HG03558 (cell line): ENCODE measurements at regions not wholly inside any gene's neighbourhood (a gene's known extent, or its start where the extent isn't known, plus 50 kb on each side); places are given as distances from the start of the nearest gene placed in this dataset.

Experiments
- ATAC-seq: cut with Tn5 transposase; IDR thresholded peaks from one replicate; pipeline ENCODE4 v1.9.1; 2021; ENCODE audit warnings: moderate number of reproducible peaks; ENCODE audit not compliant: unreplicated experiment; ENCODE audit errors: extremely low read depth

DNA sequence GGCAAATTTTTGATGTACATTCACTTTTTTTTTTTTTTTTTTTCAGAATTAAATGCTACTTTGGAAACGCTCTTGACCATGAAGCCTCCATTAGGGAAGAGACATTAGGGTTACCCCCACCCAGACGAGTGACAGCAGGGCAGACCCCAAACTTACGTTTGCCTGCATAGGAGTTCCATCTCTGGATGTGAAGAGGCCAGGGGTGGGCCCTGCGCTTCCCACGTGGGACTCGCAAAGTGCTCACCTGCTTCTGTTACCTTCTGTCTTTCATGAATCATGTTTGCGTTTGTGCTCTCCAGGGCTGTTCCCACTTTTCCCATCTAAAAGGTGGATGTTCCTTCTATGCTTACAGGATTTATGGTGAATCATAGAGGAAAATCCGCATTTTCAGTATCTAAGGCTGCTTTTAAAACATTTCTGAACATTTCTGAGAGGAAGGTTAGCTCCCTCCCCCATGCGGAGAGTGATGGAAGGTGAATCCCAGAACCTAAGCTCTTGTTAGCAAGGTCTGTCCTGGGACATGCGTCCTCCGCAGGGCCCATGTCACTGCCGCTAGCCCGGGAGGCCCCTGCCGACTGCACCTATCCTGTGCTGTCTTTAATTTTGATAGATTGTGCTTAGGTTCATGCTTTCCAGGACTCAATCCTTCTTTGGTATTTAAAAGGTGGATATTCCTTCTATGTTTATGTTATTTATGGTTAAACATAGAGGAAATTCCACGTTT is 135.7 kb upstream of the RTL1 start:
- ATAC-seq: no peak

DNA sequence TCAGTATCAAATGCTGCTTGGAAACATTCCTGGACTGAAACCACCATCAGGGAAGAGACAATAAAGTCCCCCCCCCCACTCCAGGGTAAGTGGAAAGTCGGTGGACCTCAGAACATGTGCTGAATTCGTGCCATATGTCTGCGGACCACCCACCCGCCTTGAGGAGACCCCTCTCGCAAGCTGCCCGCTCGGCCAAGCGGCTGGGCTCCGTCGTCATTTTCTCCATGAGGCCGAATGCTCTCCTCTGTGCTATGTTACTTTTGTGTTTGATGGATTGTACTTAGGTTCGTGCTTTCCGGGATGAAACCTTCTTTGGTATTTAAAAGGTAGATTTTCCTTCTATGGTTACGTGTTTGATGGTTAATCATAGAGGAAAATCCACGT is 136.2 kb upstream of the RTL1 start:
- no peak for ATAC-seq

- ATAC-seq: no peak
Measured at GRCh38 chr14:101040538-101041442, 137.3 kb upstream of the RTL1 start.

GRCh38 chr14:101043891-101044290 is 140.4 kb upstream of the RTL1 start:
- ATAC-seq: no peak

DNA sequence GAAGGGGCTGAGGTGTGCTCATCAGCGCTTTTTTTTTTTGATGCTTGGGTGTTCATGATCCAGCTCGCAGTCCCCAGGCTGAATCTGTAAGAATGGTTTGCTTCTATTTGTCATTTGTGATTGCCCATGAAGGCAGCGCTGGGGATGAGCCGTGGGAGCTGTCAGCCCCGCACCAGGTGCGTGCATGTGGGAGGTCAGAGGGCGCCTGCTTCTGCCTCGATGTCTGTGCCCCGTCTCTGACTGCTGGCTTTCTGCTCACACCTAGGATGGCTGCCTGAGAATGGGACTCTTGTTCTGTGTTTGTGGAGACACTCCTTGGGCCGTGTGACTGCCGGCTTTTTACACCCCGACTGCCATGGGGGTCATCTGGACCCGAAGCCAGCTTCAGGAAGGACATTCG is 141.2 kb upstream of the RTL1 start:
- ATAC-seq: no peak

GRCh38 chr14:101045511-101045910 is 142.0 kb upstream of the RTL1 start:
- no peak for ATAC-seq

DNA sequence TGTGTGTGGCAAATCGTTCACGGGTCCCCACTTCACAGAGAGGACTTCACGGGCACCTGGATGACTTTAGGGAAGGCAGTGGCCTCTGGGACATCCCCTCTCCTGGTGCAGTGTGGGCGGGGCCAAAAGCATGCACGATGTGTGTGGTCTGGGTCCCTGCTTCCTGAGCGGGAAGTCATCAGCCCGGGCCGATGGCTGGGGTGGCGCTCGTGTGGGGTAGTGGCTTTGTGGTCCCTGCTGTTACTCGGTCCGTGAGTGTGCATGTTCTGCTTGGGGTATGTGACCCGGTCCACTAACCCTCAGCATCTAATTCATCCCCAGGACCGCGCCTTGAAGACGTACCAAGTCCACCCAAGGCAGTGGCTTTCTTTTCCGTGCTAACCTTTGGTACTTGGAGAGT is 142.5 kb upstream of the RTL1 start:
- ATAC-seq: no peak

DNA sequence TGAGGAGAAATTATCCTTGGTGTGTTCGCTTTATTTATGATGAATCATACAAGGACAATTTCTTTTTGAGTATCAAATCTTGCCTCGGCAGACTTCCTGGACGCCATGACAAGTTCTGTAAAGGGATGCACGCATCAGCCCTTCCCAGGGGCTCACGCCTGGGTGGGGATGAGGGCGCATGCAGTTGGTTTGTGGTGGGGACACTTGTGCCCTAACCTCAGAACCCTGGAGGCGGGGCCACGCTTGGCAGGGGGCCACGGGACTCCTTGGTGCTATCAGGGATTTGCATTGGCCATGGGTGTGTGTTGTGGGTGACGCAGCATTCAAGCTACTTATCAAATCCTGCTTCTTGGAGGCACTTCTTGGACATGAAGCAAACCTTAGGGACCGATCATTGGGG is 143.8 kb upstream of the RTL1 start:
- no peak for ATAC-seq

DNA sequence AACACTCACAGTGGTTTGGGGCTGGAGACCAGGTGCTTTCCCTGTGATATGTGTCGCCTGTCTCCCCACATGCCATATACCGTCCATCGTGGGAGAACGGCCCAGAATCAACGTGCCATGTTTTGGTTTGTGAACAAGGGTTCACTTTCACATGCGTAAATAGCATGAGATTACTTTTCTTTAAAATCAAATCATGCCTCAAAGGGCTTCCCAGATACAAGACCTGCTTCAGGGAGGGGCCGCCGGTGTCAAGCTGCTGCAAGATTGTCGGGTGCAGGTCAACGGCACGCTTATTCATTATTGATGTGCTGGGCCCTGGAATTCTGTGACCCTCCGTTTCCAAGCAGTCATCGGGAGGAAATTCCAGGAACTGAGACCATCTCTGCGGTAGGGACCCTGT is 145.2 kb upstream of the RTL1 start:
- no peak for ATAC-seq

GRCh38 chr14:101049511-101049910 is 146.0 kb upstream of the RTL1 start:
- ATAC-seq: no peak

- no peak for ATAC-seq
Measured at GRCh38 chr14:101049942-101050341, 146.4 kb upstream of the RTL1 start.

DNA sequence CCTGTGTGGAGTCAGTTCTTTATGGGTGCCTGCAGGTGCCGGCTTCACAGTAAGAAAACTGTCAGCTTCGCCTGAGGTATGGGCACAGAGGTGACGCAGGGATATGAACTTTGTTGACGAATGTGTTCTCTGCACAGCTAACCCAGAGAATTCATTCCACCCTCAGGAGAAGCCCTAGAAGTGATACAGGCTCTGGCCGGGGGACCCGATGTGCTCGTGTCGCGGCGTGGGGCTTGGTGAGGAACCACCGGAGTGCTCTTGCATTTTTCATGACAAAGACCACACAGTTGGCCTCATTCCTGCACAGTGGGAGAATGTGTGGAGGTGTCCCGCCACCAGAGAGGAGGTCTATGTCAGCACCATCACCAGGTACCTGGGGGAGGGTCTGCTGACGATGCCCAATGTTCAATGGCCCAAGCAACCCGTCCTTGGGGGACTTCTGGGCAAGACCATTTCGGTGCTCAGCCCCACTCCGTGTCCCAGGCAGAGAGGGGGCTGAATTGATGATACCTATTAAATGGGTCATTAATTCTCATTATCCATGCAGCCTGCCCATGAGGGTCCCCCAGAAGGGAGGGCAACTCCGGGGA is 147.5 kb upstream of the RTL1 start:
- no peak for ATAC-seq

GRCh38 chr14:101054671-101055070 is 151.1 kb upstream of the RTL1 start:
- no peak for ATAC-seq

DNA sequence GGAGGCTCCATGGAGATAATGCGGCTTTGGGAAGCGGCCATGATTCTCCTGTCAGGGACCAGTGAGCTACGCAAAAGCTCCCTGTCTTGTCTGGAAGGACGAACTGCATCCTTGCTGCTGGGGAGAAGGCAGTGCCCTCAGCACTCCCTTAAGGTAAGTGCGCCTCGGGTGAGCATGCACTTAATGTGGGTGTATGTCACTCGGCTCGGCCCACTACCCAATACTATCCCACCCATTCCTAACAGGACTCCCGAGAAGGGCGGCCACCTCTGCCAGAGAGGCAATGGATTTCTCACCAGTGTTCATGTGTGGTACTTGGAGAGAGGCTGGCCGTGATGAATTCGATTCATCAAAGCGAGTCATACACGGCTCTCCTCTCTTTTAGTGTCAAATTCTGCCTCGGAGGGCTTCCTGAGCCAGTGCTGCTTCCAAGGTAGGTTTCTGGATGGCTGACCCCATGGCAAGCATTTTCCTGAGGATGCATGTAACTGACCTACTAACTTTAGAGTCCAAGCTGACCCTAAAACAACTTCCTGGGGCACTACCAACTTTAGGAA is 151.7 kb upstream of the RTL1 start:
- no peak for ATAC-seq

DNA sequence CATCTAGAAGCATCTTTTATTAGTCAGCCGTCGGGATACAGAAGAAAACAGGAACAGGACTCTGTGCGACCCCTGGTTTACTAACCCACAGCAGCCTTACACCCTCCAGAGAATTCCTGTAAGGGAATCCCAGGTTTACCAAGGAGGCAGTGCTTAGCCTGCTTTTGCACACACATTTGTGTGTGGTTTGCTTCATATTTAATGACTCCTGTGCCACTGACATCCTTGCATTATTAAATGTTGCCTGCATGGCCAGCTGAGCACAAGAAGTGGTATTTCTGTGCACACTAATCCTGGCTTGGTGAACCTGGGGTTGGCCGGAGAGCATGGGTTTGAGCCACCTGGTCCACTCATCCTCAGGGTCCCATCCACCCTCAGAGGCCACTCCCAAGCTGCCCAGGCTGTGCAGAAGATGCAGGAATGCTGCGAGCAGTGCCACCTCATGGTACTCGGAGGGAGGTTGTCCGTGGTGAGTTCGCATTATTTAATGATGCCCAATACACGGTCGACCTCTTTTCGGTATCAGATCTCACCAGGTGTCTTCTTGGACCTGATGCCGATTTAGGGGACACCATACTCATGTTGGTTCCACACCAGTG is 152.4 kb upstream of the RTL1 start:
- ATAC-seq: no peak

DNA sequence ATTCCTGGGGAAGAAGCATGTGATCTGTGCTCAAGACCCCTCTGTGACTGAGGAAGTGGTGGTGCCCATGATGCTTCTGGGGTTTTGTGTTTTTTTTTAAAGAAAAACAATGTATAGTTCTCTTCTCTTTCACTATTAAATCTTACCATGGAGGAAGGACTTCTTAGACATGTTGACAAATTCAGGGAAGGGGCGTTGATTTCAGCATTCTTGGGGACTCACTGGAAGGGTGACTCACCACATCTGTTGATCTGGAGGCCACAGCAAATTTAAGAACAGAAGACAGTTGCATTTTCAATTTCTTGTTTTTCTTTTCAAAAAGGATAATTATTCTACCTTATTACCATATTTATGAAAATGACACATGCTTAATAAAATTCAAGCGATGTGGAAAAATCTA is 152.9 kb upstream of the RTL1 start:
- ATAC-seq: no peak

GRCh38 chr14:101057394-101057793 is 153.9 kb upstream of the RTL1 start:
- no peak for ATAC-seq

- ATAC-seq: no peak
Measured at GRCh38 chr14:101058571-101058970, 155.0 kb upstream of the RTL1 start.

DNA sequence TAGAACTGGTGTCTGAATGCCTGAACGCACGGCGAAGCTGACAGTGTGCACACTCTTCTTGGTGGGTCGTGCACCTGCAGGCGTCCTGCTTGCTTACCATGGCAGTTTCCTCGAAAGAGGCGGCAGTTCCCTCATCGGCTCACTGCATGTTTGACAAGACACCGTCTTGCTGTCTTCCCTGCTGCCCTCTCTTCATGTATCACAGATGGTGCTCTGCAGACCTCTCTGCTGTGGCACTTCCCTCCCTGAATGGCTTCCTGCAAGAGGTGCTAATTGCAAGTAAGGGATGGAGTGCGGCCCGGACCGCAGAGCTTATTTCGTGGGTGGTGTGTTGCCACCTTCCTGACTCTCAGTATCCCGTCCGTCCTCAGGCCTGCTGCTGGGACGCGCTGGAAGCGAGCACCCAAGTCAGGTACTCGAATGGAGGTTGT is 156.7 kb upstream of the RTL1 start:
- no peak for ATAC-seq

GRCh38 chr14:101061411-101062064 is 158.0 kb upstream of the RTL1 start:
- ATAC-seq: no peak
